SU-DHL-6 (cell line): ENCODE measurements at regions not wholly inside any gene's neighbourhood (a gene's known extent, or its start where the extent isn't known, plus 50 kb on each side); places are given as distances from the start of the nearest gene placed in this dataset.

Experiments used
- EZH2phosphoT487 ChIP-seq: fragments of 200-600 bp; sonication (generic), shearing (Covaris generic); conservative IDR thresholded peaks from 2 replicates; pipeline ENCODE4 v1.6.1; 2018; ENCODE audit warnings: mild to moderate bottlenecking, antibody characterized with exemption, low read length, moderate library complexity, mixed read lengths
- TF ChIP-seq, protein P1 (sequence below): fragments of 200-600 bp; sonication (generic); IDR thresholded peaks from one replicate; pipeline ENCODE4 v1.5.1; 2017; ENCODE audit warnings: antibody characterized with exemption, mild to moderate bottlenecking, low read length, moderate library complexity; ENCODE audit not compliant: insufficient read depth, poor library complexity, severe bottlenecking

DNA sequence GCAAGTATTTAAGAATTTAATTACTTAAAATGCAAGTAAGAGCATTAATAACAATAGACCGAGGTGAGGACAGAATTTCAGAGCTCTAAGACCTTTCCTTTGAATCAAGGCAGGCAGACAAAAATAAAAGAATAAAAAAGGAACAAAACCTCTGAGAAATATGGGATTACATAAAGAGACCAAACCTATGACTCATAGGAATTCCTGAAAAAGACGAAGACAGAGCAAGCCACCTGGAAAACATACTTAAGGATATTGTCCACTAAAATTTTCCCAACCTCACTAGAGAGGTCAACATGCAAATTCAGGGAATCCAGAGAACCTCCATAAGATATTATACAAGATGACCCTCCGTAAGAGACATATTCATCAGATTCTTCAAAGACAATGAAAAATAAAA lies 325.1 kb downstream of the AEBP2 start:
- TF ChIP-seq, protein P1, sequence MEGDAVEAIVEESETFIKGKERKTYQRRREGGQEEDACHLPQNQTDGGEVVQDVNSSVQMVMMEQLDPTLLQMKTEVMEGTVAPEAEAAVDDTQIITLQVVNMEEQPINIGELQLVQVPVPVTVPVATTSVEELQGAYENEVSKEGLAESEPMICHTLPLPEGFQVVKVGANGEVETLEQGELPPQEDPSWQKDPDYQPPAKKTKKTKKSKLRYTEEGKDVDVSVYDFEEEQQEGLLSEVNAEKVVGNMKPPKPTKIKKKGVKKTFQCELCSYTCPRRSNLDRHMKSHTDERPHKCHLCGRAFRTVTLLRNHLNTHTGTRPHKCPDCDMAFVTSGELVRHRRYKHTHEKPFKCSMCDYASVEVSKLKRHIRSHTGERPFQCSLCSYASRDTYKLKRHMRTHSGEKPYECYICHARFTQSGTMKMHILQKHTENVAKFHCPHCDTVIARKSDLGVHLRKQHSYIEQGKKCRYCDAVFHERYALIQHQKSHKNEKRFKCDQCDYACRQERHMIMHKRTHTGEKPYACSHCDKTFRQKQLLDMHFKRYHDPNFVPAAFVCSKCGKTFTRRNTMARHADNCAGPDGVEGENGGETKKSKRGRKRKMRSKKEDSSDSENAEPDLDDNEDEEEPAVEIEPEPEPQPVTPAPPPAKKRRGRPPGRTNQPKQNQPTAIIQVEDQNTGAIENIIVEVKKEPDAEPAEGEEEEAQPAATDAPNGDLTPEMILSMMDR = no peak
- TF ChIP-seq EZH2phosphoT487 = no peak
